COLO829 (cell line): ENCODE measurements at regions not wholly inside any gene's neighbourhood (a gene's known extent, or its start where the extent isn't known, plus 50 kb on each side); places are given as distances from the start of the nearest gene placed in this dataset.

ENCODE experiments used
- DNase-seq: peaks from one replicate; pipeline ENCODE4 v3.0.0; 2012; ENCODE audit warnings: low spot score

DNA sequence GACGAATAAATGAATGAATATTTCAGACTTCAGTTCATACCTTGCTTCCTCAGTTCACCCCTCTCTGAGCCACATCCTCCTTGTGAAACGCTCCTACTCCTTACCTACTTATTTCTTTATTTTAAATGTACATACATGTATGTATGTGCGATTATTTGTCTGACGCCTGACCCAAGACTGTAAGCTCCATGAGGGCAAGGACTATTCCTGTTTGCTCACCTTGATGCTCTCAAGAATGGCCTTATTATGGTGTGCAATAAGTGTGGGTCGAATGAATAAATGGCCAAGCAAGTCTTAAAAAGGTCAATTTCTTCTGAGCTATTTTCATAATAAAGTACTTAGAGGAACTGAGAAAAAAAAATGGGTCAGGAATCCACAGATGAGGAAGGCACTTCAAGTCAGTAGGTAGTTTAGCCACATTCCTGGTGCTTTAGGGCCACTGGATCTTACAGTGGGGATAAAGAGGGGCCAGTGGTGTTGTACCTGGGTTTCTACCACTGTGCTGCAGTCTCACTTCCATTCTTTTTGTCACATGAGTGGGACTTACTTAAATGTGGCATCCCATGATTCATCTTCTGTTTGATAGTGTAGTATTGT, 74.7 kb downstream of the SDC1 start:
- DNase-seq, result no peak

DNA sequence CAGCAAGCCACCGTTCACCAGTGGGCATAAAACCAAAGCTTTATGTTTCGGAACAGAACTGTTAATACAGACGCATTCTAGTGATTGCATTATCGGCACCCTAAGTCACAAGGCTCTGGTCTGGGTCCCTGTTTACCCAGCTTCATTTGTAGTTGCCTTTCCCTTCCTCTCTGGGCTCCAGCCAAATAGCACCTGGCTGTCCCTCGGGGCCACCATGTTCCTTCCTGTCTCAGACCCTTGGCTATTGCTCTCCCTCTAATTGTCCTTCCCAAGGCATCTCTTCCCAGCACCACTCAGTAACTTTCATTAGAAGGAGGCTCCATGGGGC, 75.3 kb downstream of the SDC1 start:
- DNase-seq, result no peak

DNA sequence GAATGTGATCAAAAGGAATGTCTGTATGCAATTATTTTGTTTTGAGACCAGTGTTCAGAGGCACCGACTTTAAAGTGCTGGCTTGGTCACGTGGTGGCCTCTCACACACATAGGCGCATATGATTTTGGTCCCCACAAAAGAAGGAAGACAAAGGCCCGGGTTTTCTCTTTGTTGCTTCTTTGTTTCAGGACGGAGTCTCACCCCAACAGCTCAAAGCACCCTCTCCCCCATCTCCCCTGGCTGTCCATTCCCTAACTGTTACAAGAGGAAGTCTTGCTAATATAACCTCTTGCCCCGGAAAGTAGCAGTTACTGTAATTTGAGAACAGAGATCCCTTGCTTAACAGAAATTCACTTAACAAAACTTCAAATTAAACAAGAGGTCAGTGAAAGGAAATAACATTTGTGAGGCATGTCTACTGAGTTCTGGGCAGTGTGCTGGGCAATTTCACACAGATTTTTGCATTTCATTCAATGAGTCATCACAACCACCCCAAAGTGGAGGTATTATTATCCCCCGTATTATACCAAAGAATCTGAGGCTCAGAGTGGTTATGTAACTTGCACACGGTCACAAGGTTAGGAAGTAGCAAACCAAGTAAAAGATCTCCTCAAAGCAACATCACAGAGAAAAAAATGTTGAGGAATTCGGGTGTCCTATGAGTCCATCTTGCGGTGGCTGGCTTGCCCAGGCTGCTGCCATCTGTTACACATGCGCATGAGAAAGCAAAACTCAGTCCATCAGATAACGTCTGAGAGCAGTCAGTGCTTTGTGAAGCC, 75.8 kb downstream of the SDC1 start:
- no peak for DNase-seq

DNA sequence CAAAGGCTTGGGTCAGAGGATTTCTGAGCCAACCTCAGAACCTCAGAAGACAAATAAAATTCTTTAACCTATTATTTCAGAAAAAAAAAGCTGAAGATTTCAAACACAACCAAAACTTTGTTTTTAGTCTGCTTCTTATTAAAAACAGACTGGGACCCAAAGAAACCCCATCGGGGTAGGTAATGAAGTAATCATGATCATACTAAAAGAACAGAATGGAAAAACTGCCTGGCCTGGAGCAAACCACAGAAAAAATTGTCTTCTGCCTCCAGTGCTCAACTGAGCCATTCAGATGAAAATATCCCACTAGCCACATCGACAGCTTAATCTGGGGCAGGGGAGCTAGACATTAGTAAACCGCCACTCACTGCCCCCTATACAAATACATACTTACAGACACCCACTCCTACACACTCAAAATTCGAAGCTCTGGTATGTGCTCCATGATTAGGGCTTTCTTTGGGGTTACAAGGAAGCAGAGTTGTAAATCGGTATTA, 76.5 kb downstream of the SDC1 start:
- DNase-seq, result no peak

DNA sequence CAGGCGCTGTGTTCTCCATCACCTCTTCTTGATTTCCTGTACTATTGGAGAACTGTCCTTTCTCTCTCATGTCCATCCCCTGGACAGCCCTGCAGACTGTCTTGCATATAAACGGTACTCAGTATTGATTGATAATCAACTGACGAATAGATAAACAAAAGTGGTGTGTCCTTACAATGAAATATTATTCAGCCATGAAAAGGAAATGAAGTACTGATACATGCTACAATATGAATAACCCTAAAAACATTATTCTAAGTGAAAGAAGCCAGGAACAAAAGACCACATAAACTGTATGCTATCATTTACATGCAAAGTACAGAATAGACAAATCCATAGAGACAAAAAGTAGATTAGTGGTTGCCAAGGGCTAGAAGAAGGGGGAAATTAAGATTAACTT, 77.6 kb downstream of the SDC1 start:
- DNase-seq, result no peak

DNA sequence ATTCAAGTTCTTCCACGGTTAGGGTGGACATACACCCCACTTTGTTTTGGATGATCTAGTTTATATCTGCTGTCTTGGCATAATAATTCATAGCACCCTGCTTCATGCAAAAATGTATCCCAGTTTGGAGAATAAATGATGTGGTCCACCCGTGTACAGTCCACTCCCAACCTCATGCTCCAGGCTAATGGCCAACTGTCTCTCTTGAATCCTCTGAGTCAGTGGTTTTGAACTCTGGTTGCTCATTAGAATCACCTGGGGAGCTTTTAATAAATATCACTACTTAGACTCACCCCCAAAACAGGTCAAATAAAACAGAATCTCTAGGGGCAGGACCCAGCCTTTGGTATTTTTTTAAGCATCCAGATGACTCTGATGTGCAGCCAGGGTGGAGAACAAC, 78.5 kb downstream of the SDC1 start:
- DNase-seq, result no peak

DNA sequence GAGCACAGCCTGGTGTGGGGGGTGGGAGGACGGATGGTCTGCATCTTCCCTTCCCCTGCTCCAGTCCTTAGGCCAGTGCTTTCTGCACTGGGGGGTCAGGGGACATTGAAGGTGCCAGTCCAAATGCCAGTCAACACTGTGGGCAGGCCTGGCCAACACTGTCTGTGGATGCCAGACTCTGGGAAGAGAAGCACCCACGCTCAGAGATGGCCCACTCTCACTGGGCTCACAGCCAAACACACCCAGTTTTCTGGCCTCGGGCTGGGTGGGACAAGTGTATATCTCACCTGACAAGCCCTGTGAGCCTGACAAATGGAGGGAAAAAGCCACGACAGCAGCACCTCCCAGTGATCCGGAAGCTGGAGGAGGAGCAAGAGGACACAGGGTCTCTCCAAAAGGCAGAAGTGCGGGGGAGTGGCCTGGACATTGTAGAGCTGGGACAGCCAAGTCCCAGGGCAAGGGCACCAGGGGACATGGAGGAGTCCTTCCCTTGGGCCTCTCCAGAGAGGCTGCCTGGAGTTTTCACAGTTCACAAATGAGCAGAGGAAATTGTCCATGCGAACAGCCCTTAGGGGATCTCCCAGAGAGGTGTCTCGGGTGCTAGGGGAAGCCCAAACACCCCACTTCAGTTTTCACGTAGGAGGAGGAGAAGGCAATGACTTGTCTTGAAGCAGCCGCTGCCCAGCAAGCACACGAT, 79.3 kb downstream of the SDC1 start:
- no peak for DNase-seq

DNA sequence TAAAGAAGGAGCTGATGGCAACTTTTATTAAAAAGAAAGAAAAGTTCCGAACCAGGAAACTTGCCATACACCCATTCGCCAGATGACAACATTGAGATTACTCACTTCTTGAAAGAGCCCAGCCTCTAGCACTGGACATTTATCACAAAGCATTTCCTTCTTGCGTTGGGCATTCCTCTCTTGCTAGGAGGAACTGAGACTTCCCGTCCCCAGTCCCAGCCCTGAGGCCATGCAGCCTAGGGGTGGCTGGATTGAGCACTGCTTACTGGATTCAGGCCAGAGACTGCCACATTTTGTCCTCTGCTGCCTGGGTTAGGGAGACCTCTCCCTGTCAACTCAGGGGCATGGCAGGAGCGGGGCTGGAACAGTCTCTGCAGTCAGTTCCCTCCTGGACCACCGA, 80.1 kb downstream of the SDC1 start:
- DNase-seq, result no peak

DNA sequence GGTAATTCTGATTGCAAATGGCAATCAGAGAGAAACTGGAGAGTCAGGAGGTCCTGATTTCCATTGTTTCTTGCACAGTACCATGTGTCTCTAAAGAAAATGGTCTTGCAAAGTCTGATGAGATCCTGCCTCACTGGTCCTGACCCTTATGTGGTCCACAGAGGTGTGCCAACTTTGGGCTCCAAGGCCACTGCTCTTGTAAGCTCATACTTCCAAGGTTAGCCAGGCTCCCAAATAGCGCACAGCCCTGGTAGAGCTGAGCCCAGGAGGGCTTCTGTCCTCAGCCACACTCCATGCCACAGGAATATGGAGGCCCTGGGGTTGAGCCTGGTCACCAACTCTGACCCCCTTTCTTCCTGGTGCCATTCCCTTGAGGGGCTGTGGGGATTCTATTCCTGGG, 80.7 kb downstream of the SDC1 start:
- no peak for DNase-seq

DNA sequence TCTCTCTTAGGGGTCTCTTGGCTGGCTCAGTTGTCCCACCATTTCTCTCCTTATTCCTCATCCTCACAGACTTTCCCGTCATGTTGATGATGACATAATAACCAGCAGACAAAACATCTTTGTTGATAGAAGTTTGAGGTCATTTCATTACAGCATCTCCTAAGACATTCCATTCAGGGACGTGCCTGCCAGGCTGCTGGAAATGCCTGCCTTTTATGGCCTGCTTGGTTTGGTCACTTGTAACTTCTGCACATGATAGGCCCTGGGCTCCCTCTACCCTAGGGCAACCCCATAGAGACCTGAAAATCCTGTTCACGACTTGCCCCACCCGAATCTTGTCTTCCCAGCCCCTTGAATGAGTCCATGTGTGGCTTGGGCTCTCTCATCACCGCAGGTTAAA, 81.7 kb downstream of the SDC1 start:
- DNase-seq, result no peak

DNA sequence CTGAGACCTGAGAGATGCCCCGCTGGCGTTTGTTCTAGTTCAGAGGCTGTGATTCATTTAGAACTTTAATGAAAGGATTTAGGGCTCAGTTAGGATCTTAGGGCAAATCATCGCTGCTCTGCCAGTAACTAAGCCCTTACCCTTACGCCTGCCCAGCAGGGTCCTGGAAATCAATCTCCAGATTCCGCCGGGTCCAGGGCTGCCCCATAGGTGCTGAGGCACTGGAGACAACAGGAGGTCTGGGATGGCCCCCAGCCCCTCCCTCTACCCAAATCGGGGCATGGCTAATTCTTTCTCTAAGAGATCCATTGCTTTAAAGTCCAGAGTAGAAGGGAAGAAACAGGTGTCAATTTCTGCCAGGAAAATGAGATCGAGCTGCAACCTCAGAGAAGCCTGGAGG, 83.1 kb downstream of the SDC1 start:
- DNase-seq, result no peak

DNA sequence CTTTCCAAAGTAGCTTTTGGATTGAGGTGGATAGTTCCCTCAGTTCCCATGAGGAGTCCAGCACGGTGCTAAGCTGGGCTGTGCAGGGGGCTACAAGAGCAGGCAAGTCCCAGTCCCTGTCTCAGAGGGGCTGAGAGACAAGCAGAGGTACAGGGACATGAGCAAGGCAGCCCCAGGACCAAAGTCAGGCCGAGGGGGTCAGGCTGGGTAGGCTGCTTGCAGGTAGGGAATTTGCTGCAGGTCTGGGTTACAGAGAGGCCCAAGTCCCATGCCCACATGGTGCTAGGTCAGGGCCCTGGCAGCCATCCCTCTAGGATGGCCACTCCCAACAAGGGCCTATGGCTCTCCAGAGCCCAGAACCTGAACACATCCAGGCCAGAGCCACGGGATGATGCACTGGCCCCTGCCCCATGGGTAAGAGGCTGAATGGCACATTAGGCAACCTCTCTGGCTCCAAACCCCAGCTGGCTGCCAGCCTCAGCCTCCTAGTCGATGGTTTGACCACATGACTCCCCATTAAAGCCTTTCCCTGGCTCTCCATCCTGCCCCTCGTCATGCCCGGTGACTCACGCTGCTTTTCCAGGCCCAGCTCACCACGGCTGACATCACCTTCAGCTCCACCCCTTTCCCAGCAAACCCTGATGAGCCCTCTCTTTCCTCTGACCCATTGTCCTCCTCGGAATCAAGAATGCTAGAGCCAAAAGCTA, 83.7 kb downstream of the SDC1 start:
- DNase-seq, result peak; percentile 33

DNA sequence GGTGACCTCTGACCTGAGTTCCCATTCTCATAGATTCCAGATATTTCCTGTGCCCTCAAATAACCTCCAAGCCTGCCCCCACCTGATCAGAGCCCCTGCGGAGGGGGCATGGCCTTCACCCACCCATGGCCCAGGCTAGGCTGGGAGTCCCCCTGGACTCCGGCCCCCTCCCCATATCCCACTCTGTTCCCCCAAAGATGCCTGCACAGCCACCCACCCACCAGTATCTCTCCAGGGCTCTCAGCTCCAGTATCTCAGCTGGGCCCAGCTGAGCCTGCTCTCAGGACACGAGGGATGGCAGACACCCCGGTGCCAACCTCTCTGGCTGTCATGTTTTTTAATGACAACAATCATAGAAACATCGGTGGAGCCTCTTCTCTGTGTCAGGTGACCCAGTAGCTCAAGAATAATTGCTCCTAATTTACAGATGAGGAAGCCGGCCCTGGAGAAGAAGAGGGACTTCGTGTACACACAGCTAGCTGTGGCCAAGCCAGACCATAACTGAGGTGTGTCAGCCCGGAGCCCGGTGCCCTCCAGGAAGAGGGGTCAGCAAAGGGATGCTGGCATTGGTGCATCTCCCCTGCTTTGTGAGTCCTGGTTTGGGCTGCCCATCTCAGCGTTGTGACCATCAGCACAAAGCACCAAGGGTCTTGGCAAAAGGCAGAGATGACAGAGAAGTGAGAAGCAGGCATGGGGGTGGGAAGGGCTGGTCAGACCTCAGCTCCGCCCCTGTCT, 84.4 kb downstream of the SDC1 start:
- no peak for DNase-seq

DNA sequence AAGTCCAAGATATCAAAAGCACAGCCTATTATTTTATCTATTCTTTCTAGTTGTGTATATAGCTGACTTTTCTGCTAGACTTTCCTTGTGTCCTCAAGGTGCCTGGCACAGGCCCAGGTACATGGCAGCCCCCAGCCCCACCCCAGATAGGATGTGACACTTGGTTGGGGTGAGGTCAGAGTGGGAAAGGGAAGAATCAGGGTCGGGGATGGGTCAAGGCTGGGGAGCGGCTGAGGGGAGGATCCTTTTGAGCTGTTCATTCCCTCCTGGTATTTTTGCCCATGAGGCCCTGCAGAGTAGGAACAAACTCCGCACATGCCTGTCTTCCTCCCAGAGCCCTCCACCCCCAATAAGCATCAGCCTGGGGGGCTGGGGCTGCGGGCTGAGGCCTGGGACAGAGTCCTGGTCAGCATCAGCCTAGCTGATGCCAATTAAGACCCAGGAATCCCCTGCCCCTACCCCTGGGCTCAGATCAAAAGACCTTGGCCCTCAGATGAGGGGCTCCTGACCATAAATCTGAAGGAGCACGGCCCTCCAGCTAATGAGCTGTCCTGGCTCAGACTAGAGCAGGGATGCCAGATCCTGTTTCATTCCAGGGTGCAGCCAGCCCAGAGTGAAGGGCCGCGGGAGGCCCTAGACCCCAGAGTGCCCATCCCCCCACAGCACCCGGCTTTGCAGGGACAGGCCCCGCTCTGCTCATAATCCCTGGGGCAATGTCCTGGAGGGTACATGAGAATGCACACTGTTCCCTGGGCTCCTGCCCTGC, 85.3 kb downstream of the SDC1 start:
- DNase-seq, result no peak

DNA sequence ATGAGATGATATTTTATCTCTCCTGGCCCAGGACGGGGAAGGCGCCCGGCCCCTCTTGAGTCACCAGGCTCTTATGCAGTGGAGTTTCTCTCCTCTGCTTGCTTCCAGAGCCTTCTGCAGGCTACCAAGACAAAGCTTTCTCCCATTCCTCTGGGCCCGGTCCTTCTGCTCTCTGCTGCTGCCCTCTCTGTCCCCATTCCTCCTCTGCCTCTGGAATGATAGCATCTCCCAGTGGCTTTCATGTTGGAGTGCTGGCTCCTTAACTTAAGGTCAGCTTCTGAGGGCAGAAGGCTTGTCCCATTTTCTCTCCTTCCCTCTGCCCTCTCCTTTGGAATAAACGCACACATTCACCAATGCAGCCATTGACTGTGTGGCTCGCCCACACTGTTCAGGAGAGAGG, 86.2 kb downstream of the SDC1 start:
- DNase-seq, result no peak

DNA sequence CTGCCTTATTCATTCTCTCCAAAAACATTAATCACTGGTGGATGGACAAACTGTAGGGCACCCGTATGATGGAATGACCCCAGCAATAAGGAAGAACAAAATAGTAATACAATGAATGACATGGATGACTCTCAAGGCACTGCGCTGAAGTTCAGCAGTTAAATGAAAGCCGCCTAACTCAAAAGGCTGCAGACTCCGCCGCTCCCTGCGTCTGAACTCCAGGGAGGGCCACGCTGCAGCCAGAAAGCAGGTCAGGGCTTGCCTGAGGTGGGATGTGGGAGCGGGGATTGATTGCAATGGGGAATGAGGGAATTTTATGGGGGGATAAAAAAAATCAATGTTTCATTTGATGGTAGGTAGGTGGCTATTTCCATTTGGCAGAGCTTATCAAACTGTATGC, 86.5 kb upstream of the LAPTM4A start:
- no peak for DNase-seq

DNA sequence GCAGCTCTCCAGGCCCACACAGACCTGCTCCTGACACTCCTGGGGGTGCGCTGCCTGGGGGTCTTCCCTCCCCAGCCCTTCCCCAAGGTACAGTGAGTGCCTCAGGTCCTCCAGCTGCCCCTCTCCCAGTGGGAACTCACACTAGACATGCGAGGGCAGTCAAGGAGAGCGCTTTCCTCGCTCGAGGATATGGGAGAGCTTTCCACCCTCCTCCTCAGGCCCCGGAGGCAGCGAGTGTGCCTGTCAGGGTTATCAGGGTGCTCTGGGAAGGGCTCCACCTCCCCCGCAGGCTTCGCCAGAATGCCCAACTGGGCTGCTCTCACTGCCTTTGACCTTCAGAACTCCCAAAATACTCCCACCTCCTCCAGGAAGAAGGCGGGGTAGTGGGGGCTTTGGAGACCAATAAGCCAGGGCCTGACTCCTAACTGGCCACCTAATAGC, 85.7 kb upstream of the LAPTM4A start:
- DNase-seq, result no peak

DNA sequence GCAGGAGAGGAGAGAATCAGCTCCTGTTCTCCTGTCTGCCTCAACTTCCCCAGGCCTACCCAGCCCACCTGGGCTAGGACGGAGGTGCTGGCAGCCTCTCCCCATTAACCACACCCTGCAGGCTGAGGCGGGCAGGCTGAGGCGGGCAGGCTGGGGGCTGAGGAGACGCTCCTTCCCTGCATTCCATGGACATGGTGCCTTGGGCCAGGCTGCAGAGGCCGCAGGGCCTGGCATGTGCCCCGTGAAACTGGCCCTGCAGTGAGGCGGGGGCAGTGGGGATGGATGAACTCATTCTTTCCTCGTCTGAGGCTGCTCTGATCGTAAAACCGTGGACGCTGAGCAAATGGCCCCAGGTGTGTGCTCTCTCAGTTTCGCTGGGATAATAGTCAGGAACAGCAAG, 84.7 kb upstream of the LAPTM4A start:
- DNase-seq, result no peak

DNA sequence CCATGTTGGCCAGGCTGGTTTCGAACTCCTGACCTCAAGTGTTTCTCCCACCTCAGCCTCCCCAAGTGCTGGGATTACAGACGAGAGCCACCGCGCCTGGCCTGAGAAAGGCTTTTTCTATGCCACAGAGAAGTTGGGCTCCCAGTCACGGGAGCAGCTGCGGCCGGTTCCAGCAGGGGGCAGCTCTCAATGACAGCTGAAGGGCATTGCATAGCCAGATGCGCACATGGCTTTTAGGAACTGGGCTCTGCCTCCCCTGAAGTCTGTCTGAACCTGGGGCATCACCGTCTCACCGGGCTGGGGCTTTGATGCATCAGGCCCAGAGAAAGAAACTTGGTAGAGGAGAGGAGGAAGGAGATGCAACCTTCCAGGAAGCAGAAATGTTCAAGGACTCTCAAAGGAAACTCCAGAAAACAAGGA, 84.2 kb upstream of the LAPTM4A start:
- DNase-seq, result peak; percentile 21

DNA sequence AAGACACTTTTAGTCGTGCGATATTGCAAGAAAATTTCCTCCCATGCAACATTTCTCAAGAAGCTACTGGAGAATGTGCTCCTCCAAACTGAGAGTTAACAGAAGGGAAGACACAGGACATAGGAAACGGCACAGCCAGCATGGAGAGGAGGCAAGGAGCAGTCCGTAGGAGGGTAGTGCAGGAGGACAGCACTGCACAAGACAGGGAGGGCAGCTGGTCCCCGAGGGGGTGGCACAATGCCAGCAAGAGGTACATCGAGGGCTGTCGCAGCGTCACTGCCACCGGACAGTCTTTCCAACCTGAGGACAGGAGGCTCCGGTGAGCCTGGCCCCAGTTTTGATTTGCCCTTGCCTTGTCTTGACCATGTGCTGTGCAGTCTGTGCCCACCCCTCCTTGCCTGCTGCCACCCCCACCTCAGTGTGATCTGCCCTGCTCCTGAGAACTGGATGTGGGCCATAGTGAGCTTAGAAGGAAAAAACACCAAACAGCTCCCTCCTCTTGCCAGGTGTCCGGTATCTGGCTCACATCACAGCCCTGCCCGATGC, 81.6 kb upstream of the LAPTM4A start:
- DNase-seq, result no peak
